GM13976 (cell line): ENCODE measurements at regions not wholly inside any gene's neighbourhood (a gene's known extent, or its start where the extent isn't known, plus 50 kb on each side); places are given as distances from the start of the nearest gene placed in this dataset.

Experiments used
- DNase-seq: peaks from one replicate; pipeline ENCODE4 v3.0.0; 2012; ENCODE audit warnings: low spot score
- in situ Hi-C: fragments of 300-500 bp; cut with MboI; formaldehyde crosslinking; loops from one replicate; pipeline ENCODE4 v1.12.0; 2022; ENCODE audit warnings: low sequenced_read_pairs, mixed read lengths, inconsistent platforms; ENCODE audit not compliant: unreplicated experiment
- TF ChIP-seq, protein P1 (sequence below): IDR thresholded peaks from 2 replicates; pipeline ENCODE4 v1.5.1; 2012; ENCODE audit warnings: borderline replicate concordance, mild to moderate bottlenecking; ENCODE audit not compliant: insufficient read depth; ENCODE audit errors: extremely low read depth, missing control alignments, control extremely low read depth

- TF ChIP-seq, protein P1, sequence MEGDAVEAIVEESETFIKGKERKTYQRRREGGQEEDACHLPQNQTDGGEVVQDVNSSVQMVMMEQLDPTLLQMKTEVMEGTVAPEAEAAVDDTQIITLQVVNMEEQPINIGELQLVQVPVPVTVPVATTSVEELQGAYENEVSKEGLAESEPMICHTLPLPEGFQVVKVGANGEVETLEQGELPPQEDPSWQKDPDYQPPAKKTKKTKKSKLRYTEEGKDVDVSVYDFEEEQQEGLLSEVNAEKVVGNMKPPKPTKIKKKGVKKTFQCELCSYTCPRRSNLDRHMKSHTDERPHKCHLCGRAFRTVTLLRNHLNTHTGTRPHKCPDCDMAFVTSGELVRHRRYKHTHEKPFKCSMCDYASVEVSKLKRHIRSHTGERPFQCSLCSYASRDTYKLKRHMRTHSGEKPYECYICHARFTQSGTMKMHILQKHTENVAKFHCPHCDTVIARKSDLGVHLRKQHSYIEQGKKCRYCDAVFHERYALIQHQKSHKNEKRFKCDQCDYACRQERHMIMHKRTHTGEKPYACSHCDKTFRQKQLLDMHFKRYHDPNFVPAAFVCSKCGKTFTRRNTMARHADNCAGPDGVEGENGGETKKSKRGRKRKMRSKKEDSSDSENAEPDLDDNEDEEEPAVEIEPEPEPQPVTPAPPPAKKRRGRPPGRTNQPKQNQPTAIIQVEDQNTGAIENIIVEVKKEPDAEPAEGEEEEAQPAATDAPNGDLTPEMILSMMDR = no peak
- in situ Hi-C loops = no loop called here
- DNase-seq = no peak
Observed at GRCh38 chr12:30243426-30243825, 452.2 kb downstream of the IPO8 start.

- TF ChIP-seq, protein P1 = no peak
- no peak for DNase-seq
- in situ Hi-C loops = no loop called here
Observed at GRCh38 chr12:30219047-30219446, 435.3 kb upstream of the TMTC1 start.

DNA sequence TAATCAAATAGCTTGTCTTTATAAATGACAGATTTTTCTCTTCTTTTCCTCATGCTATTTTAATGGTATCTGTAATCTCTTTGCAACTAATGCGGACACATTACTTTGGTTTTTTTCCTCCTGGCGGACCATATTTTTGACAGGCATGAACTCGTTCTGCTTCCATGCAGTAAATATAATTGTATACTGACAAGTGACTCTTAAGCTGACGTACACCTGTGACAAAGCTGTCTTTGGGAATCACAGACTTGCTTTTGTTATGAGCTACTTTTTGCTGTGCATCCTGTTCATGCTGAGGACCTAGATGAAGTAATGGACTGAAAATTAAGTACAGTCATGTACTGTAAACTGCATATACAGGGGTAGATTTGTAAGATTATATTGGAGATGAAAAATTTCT lies 434.3 kb upstream of the TMTC1 start:
- TF ChIP-seq, protein P1 = no peak
- no peak for DNase-seq
- in situ Hi-C loops = no loop called here

- in situ Hi-C loops = no loop called here
- no peak for DNase-seq
Observed at GRCh38 chr12:30213166-30213565, 429.4 kb upstream of the TMTC1 start.

GRCh38 chr12:30211743-30212142 lies 428.0 kb upstream of the TMTC1 start:
- TF ChIP-seq, protein P1 = no peak
- no peak for DNase-seq
- in situ Hi-C loops = no loop called here

More at GRCh38 chr12:30213166-30213565, 429.4 kb upstream of the TMTC1 start:
- TF ChIP-seq, protein P1 = no peak

DNA sequence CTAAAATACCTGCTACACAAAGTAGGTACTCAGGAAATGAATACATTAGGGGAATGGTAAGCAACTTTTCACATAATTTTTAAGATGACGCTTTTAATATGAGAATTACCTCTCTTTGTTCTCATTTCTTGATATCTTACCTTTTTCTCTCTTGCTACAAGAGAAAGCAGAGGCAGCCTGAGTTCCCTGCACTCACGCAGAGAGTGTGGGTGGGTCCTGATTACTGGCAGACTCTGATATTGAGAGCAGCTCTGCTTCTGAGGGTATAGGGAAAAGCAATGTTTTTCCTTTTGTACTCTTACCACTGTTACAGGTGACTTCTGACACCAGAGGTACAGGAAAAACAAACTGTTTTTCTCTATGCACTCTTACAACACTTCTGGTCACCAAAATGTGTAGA lies 420.2 kb upstream of the TMTC1 start:
- in situ Hi-C loops = no loop called here
- DNase-seq = no peak
- TF ChIP-seq, protein P1 = no peak
